CD4-positive, alpha-beta T cell (primary cell): ENCODE measurements at regions not wholly inside any gene's neighbourhood (a gene's known extent, or its start where the extent isn't known, plus 50 kb on each side); places are given as distances from the start of the nearest gene placed in this dataset.

Experiments
- ATAC-seq: fragments of 200-7000 bp; cut with Tn5 transposase; one replicate; pipeline ENCODE4 v1.10.0; 2022; ENCODE audit warnings: mild to moderate bottlenecking; ENCODE audit not compliant: poor library complexity
- CTCF ChIA-PET: fragments of 350-600 bp; sonication (Branson Sonifier 250); formaldehyde crosslinking; loops from one replicate; lab custom pipeline; 2021; ENCODE audit warnings: antibody characterized with exemption, inconsistent platforms; lab: Charles Lee
- POLR2A ChIA-PET: fragments of 350-600 bp; sonication (Branson Sonifier 250); formaldehyde crosslinking; loops from one replicate; lab custom pipeline; 2021; ENCODE audit warnings: antibody characterized with exemption, inconsistent platforms; lab: Charles Lee
- DNase-seq, 14 experiments: peaks; one replicate each; pipeline ENCODE4 v3.0.0-alpha.2; 2013 to 2020; ENCODE audit warnings: mixed read lengths in 2 of 14
- H3K27ac ChIP-seq, 2 donors: one replicate each; pipeline versions ENCODE4 v1.5.1 to v1.7.0; 2013; ENCODE audit warnings: low read length in 2 of 2, low read depth in 1 of 2, mild to moderate bottlenecking in 1 of 2
- H3K27me3 ChIP-seq, 2 experiments: 1 replicate in 1 of 2; 2 replicates in 1 of 2; pipeline versions ENCODE4 v1.6.1 to v1.7.0; 2013; ENCODE audit warnings: low read length in 2 of 2, control low read depth in 1 of 2, mild to moderate bottlenecking in 1 of 2, moderate library complexity in 1 of 2; ENCODE audit not compliant: insufficient read depth in 2 of 2, control insufficient read depth in 1 of 2
- H3K36me3 ChIP-seq: one replicate; pipeline ENCODE4 v1.6.1; 2013; ENCODE audit warnings: low read length, control low read depth; ENCODE audit not compliant: insufficient read depth
- H3K4me1 ChIP-seq: one replicate; pipeline ENCODE4 v1.6.1; 2013; ENCODE audit warnings: low read length, control low read depth; ENCODE audit not compliant: insufficient read depth
- H3K4me3 ChIP-seq: one replicate; pipeline ENCODE4 v1.5.1; 2013; ENCODE audit warnings: mild to moderate bottlenecking, low read length, moderate library complexity
- H3K9me3 ChIP-seq, 2 experiments: 1 replicate in 1 of 2; 2 replicates in 1 of 2; pipeline versions ENCODE4 v1.6.1 to v1.7.0; 2013; ENCODE audit warnings: low read length in 2 of 2, mild to moderate bottlenecking in 2 of 2, control low read depth in 1 of 2, moderate library complexity in 1 of 2; ENCODE audit not compliant: control insufficient read depth in 1 of 2, insufficient read depth in 1 of 2
- H3K27ac Mint-ChIP-seq: one replicate; pipeline ENCODE4 v1.8.0; 2020; ENCODE audit warnings: mixed read lengths
- H3K27me3 Mint-ChIP-seq: one replicate; pipeline ENCODE4 v1.8.0; 2021; ENCODE audit warnings: mixed read lengths
- H3K36me3 Mint-ChIP-seq: one replicate; pipeline ENCODE4 v1.8.0; 2021; ENCODE audit warnings: low read depth, mixed read lengths
- H3K4me1 Mint-ChIP-seq: one replicate; pipeline ENCODE4 v1.8.0; 2021; ENCODE audit warnings: low read depth, mixed read lengths
- H3K4me3 Mint-ChIP-seq: one replicate; pipeline ENCODE4 v1.8.0; 2020; ENCODE audit warnings: mild to moderate bottlenecking, mixed read lengths
- H3K9me3 Mint-ChIP-seq: one replicate; pipeline ENCODE4 v1.8.0; 2020; ENCODE audit warnings: mixed read lengths
- intact Hi-C, 2 experiments: fragments of 100-400 bp; cut with DNase I in 1 of 2; cut with micrococcal nuclease in 1 of 2; formaldehyde crosslinking; loops; one replicate each; pipeline versions ENCODE4 v1.15.1 to v1.9.0; 2023 to 2025; cut with DNase I, micrococcal nuclease
- TF ChIP-seq, protein P1 (sequence below): fragments of 200-600 bp; IDR thresholded peaks from one replicate; pipeline ENCODE4 v1.8.0; 2022; ENCODE audit warnings: antibody characterized with exemption, mild to moderate bottlenecking

GRCh38 chrX:82703551-82703950, 804.5 kb upstream of the POU3F4 start:
- no peaks in the 10 kb centered on the region for H3K9me3 ChIP-seq
- Mint-ChIP-seq H3K4me1 (no peaks in the 10 kb centered on the region), H3K9me3 (no peaks in the 10 kb centered on the region), H3K4me3 (no peak overlapping the region), H3K36me3 (no peaks in the 10 kb centered on the region), H3K27me3 (no peaks in the 10 kb centered on the region), H3K27ac (no peak overlapping the region)
- CTCF ChIA-PET, result no interaction called here
- H3K4me1 ChIP-seq, result no peaks in the 10 kb centered on the region
- TF ChIP-seq, protein P1, sequence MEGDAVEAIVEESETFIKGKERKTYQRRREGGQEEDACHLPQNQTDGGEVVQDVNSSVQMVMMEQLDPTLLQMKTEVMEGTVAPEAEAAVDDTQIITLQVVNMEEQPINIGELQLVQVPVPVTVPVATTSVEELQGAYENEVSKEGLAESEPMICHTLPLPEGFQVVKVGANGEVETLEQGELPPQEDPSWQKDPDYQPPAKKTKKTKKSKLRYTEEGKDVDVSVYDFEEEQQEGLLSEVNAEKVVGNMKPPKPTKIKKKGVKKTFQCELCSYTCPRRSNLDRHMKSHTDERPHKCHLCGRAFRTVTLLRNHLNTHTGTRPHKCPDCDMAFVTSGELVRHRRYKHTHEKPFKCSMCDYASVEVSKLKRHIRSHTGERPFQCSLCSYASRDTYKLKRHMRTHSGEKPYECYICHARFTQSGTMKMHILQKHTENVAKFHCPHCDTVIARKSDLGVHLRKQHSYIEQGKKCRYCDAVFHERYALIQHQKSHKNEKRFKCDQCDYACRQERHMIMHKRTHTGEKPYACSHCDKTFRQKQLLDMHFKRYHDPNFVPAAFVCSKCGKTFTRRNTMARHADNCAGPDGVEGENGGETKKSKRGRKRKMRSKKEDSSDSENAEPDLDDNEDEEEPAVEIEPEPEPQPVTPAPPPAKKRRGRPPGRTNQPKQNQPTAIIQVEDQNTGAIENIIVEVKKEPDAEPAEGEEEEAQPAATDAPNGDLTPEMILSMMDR, result no peak
- no peak overlapping the region for H3K27ac ChIP-seq
- no peaks in the 10 kb centered on the region for H3K36me3 ChIP-seq
- POLR2A ChIA-PET, result no interaction called here
- DNase-seq (no peak), ATAC-seq (no peak)
- H3K27me3 ChIP-seq, result no peaks in the 10 kb centered on the region
- intact Hi-C loops, result no loop called here
- H3K4me3 ChIP-seq, result no peak overlapping the region

DNA sequence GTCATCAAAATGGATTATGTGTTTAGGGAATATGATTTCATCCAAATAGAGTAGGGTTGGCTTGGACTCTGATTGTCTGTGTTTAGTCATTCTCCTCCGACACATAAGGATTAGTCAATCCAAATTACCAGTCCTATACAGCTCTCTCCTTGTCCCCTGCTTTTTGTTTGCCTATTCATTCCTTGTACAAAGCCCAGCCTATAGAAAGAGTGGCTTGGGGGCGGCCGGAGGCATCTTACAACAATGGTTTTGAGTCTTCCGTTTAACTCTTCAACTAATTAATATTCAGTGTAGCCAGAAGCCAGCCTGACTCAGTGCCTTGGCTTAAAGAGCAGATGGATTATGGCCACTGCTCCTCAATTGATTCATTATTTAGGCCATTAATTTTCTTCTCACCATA, 796.6 kb upstream of the POU3F4 start:
- no peak overlapping the region for H3K27ac ChIP-seq
- H3K27ac Mint-ChIP-seq, result no peak overlapping the region
- H3K4me3 ChIP-seq, result no peak overlapping the region
- no peaks in the 10 kb centered on the region for H3K4me1 ChIP-seq
- no peaks in the 10 kb centered on the region for H3K4me1 Mint-ChIP-seq
- H3K9me3 ChIP-seq, result no peaks in the 10 kb centered on the region
- TF ChIP-seq, protein P1, result no peak
- H3K9me3 Mint-ChIP-seq, result no peaks in the 10 kb centered on the region
- no peaks in the 10 kb centered on the region for H3K36me3 ChIP-seq
- ChIA-PET POLR2A (no interaction called here), CTCF (no interaction called here)
- H3K27me3 Mint-ChIP-seq, result no peaks in the 10 kb centered on the region
- no peak overlapping the region for H3K4me3 Mint-ChIP-seq
- no peak for ATAC-seq
- intact Hi-C loops, result no loop called here
- no peaks in the 10 kb centered on the region for H3K36me3 Mint-ChIP-seq
- DNase-seq, result no peak
- no peaks in the 10 kb centered on the region for H3K27me3 ChIP-seq

DNA sequence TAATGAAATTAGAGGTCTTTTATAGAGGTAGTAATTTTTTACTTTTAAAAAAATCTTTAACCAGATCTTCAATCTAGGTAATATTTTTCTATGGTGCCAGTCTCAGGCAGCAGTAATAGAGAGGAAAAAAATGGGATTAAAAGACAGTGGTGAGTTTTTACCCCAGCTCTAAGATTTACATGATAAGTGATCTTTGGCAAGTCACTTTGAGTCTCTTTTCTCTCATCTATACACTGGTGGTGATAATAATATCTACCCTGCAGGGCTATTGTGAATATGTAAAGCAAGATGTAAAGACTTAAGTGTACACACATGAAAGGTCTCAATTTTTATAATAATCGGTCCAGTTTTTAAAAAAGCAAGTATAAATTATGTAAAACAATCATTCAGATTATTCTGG, 786.2 kb upstream of the POU3F4 start:
- TF ChIP-seq, protein P1, result no peak

More for the DNA sequence above, 786.2 kb upstream of the POU3F4 start:
- no peak for ATAC-seq
- CTCF ChIA-PET, result no interaction called here
- no peak for DNase-seq
- H3K27ac Mint-ChIP-seq, result no peak overlapping the region
- H3K4me3 Mint-ChIP-seq, result no peak overlapping the region
- no peaks in the 10 kb centered on the region for H3K27me3 Mint-ChIP-seq
- no peaks in the 10 kb centered on the region for H3K36me3 Mint-ChIP-seq
- H3K9me3 Mint-ChIP-seq, result no peaks in the 10 kb centered on the region
- H3K27ac ChIP-seq, result no peak overlapping the region
- no peak overlapping the region for H3K4me3 ChIP-seq
- no peaks in the 10 kb centered on the region for H3K36me3 ChIP-seq
- intact Hi-C loops, result no loop called here
- no peaks in the 10 kb centered on the region for H3K9me3 ChIP-seq
- H3K4me1 ChIP-seq, result no peaks in the 10 kb centered on the region
- H3K27me3 ChIP-seq, result no peaks in the 10 kb centered on the region
- H3K4me1 Mint-ChIP-seq, result no peaks in the 10 kb centered on the region
- POLR2A ChIA-PET, result no interaction called here
